Peyer's patch (tissue), 4 donors: ENCODE measurements at regions not wholly inside any gene's neighbourhood (a gene's known extent, or its start where the extent isn't known, plus 50 kb on each side); places are given as distances from the start of the nearest gene placed in this dataset.

ENCODE experiments used
- POLR2A ChIP-seq, 2 donors: fragments of 450-650 bp; IDR thresholded peaks; one replicate each; pipeline ENCODE4 v1.5.1; 2017; ENCODE audit warnings: antibody characterized with exemption in 2 of 2, mild to moderate bottlenecking in 2 of 2, moderate library complexity in 2 of 2
- TF ChIP-seq, protein P1 (sequence below), 6 experiments: fragments of 450-650 bp in 4 of 6; fragments of 200-600 bp in 2 of 6; sonication (generic) in 1 of 6; IDR thresholded peaks; one replicate each; pipeline ENCODE4 v1.5.1; 2017 to 2019; ENCODE audit warnings: antibody characterized with exemption in 6 of 6, mild to moderate bottlenecking in 3 of 6, moderate library complexity in 1 of 6

DNA sequence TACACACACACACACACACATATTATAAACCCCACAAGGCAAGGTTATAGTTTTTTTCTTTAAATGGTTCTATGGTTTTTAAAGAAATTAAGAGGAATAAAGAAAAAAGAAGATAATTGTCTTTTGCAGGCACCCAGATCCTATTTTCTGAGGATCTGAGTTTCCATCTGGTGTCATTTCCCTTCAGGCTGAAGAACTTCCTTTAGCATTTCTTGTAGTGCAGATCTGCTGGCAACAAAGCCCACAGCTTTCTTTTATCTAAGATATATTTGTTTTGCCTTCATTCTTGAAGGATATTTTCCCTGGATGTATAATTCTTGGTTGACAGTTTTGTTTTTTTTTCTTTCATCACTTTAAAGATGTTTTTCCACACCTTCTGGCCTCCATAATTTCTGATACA is 57.6 kb upstream of the PMEPA1 start:
- TF ChIP-seq, protein P1, sequence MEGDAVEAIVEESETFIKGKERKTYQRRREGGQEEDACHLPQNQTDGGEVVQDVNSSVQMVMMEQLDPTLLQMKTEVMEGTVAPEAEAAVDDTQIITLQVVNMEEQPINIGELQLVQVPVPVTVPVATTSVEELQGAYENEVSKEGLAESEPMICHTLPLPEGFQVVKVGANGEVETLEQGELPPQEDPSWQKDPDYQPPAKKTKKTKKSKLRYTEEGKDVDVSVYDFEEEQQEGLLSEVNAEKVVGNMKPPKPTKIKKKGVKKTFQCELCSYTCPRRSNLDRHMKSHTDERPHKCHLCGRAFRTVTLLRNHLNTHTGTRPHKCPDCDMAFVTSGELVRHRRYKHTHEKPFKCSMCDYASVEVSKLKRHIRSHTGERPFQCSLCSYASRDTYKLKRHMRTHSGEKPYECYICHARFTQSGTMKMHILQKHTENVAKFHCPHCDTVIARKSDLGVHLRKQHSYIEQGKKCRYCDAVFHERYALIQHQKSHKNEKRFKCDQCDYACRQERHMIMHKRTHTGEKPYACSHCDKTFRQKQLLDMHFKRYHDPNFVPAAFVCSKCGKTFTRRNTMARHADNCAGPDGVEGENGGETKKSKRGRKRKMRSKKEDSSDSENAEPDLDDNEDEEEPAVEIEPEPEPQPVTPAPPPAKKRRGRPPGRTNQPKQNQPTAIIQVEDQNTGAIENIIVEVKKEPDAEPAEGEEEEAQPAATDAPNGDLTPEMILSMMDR (IDR thresholded peaks at IDR 0.05) = no peak
- TF ChIP-seq POLR2A (IDR thresholded peaks at IDR 0.05) = no peak
